ENCODE measurements at regions not wholly inside any gene's neighbourhood (a gene's known extent, or its start where the extent isn't known, plus 50 kb on each side); places are given as distances from the start of the nearest gene placed in this dataset.

GRCh38 chr4:10178763-10179162, 62.2 kb upstream of the WDR1 start:
- RAD21 ChIA-PET (ENCODE audit: unreplicated experiment): no interaction called here
- no peak overlapping the region for H3K27ac ChIP-seq (ENCODE audit: control insufficient read depth, insufficient read depth)

More at GRCh38 chr4:10178763-10179162, 62.2 kb upstream of the WDR1 start:
- no peak for TF ChIP-seq KAT2A (conservative IDR thresholded peaks at IDR 0.05; ENCODE audit: control insufficient read depth, low read depth, low read length)
- no peak for TF ChIP-seq ZNF274 (IDR thresholded peaks at IDR 0.05; ENCODE audit: insufficient read depth, insufficient read length)
- no peak for TF ChIP-seq MLLT1 (IDR thresholded peaks at IDR 0.05)
- TF ChIP-seq MAX (IDR thresholded peaks at IDR 0.05; ENCODE audit: low read depth, low read length): no peak
- TF ChIP-seq RELA (IDR thresholded peaks at IDR 0.05; ENCODE audit: borderline replicate concordance, partially characterized antibody): no peak
- no peak for TF ChIP-seq ZNF384 (IDR thresholded peaks at IDR 0.05; ENCODE audit: borderline replicate concordance, low read depth, low read length)
- no peak for TF ChIP-seq ZNF687 (IDR thresholded peaks at IDR 0.05)
- no peak for TF ChIP-seq CHD4 (IDR thresholded peaks at IDR 0.05)
- no peak for TF ChIP-seq TCF7 (IDR thresholded peaks at IDR 0.05; ENCODE audit: borderline replicate concordance)
- no peak for TF ChIP-seq DPF2 (IDR thresholded peaks at IDR 0.05)
- no peak for TF ChIP-seq RAD51 (IDR thresholded peaks at IDR 0.05)
- no peak for TF ChIP-seq BRCA1 (IDR thresholded peaks at IDR 0.05; ENCODE audit: low read depth, low read length)
- TF ChIP-seq TCF12 (IDR thresholded peaks at IDR 0.05; ENCODE audit: low read depth, low read length): no peak
- Histone ChIP-seq H3K4me3 (no peak overlapping the region), H3K79me2 (ENCODE audit: control insufficient read depth, insufficient read depth, low read length) (no peaks in the 10 kb centered on the region), H4K20me1 (ENCODE audit: control insufficient read depth, insufficient read depth) (no peaks in the 10 kb centered on the region), H2AFZ (ENCODE audit: control insufficient read depth, low read depth, low read length) (no peak overlapping the region), H3K27me3 (replicated peaks in 1 of 2; ENCODE audit: control insufficient read depth in 2 of 2, insufficient read depth in 2 of 2, low read length in 1 of 2) (no peaks in the 10 kb centered on the region), H3K9me3 (replicated peaks; ENCODE audit: control insufficient read depth, insufficient read depth, low read length) (no peaks in the 10 kb centered on the region; the same call in 2 of the 3 replicates), H3K9ac (ENCODE audit: control insufficient read depth, insufficient read depth, low read length) (no peak overlapping the region), H3K36me3 (ENCODE audit: control insufficient read depth in 2 of 2, insufficient read depth in 2 of 2, low read length in 1 of 2) (no peaks in the 10 kb centered on the region), H3K4me1 (ENCODE audit: control insufficient read depth, insufficient read depth, low read length) (peaks cover 7% of the 10 kb centered on the region; the same call in 1 of the 2 replicates), H3K4me2 (ENCODE audit: control insufficient read depth, insufficient read depth) (no peak overlapping the region)
- no TSS peak for BruUV-seq (replicated peaks)
- FAIRE-seq: no peak
- intact Hi-C loops (cut with micrococcal nuclease; ENCODE audit: unreplicated experiment) (no loop called here), in situ Hi-C loops (cut with MboI) (no loop called here)
- ATAC-seq: no peak
- ChIA-PET SMC1A (ENCODE audit: uncharacterized antibody, unreplicated experiment) (no interaction called here), CTCF (no interaction called here), POLR2A (no interaction called here)
- no peak for DNase-seq (ENCODE audit: low read depth, low spot score)
- WGBS (ENCODE audit: insufficient coverage, insufficient replicate concordance, low lambda C conversion rate, missing lambda C conversion rate): 35% methylated on average over 5 of the region's 5 CpGs
